ENCODE measurements at regions not wholly inside any gene's neighbourhood (a gene's known extent, or its start where the extent isn't known, plus 50 kb on each side); places are given as distances from the start of the nearest gene placed in this dataset.

GRCh38 chr6:50236164-50236563 is 186.4 kb upstream of the DEFB112 start:
- TF ChIP-seq CTCF (conservative IDR thresholded peaks at IDR 0.05; ENCODE audit: low read depth, low read length) (no peak), RAD21 (IDR thresholded peaks at IDR 0.05; ENCODE audit: low read length) (no peak), CEBPB (IDR thresholded peaks at IDR 0.05; ENCODE audit: low read depth, low read length) (no peak), SMC3 (IDR thresholded peaks at IDR 0.05; ENCODE audit: low read depth, low read length) (no peak), POLR2A (IDR thresholded peaks at IDR 0.05; ENCODE audit: low read depth, low read length) (no peak), MXI1 (IDR thresholded peaks at IDR 0.05; ENCODE audit: borderline replicate concordance, low read depth, low read length) (no peak), MAFK (IDR thresholded peaks at IDR 0.05; ENCODE audit: low read depth, low read length) (no peak), USF2 (IDR thresholded peaks at IDR 0.05; ENCODE audit: low read depth, low read length) (no peak)
